ENCODE measurements at regions not wholly inside any gene's neighbourhood (a gene's known extent, or its start where the extent isn't known, plus 50 kb on each side); places are given as distances from the start of the nearest gene placed in this dataset.

- Histone ChIP-seq H2AFZ (ENCODE audit: low read length) (no peak overlapping the region), H4K20me1 (ENCODE audit: insufficient read depth, low read length) (no peaks in the 10 kb centered on the region), H3K27ac (ENCODE audit: extremely low read length, insufficient read depth, low read length) (no peak overlapping the region), H3K9me3 (ENCODE audit: low read length) (no peaks in the 10 kb centered on the region), H3K4me2 (ENCODE audit: low read depth, low read length) (no peak overlapping the region), H3K4me3 (replicated peaks in 1 of 3; ENCODE audit: insufficient read depth in 1 of 3, low read depth in 2 of 3, low read length in 3 of 3) (no peak overlapping the region), H3K79me2 (ENCODE audit: insufficient read depth, low read length) (no peaks in the 10 kb centered on the region), H3K4me1 (ENCODE audit: insufficient read depth, low read length) (no peaks in the 10 kb centered on the region), H3K36me3 (replicated peaks in 1 of 2; ENCODE audit: control insufficient read depth in 1 of 2, insufficient read depth in 2 of 2, low read length in 2 of 2) (no peaks in the 10 kb centered on the region), H3K27me3 (ENCODE audit: control insufficient read depth in 1 of 2, insufficient read depth in 2 of 2, low read length in 2 of 2) (0 out of 5 replicates have a peak, but pooled peaks cover 0 to 3% of the 10 kb centered on the region in 2 experiments), H3K9ac (ENCODE audit: insufficient read depth, low read depth, low read length) (no peak overlapping the region)
- DNase-seq (ENCODE audit: low spot score) (no peak), FAIRE-seq (no peak), ATAC-seq (no peak; the same call in 2 of the 3 replicates)
- intact Hi-C loops (cut with micrococcal nuclease; ENCODE audit: unreplicated experiment), result no loop called here
- TF ChIP-seq ONECUT2 (CRISPR knock-in tag; IDR thresholded peaks at IDR 0.05) (no peak), TEAD3 (CRISPR knock-in tag; optimal IDR thresholded peaks at IDR 0.05; ENCODE audit: borderline replicate concordance) (no peak), ZNF740 (CRISPR knock-in tag; IDR thresholded peaks at IDR 0.05) (no peak), CEBPB (IDR thresholded peaks at IDR 0.05; ENCODE audit: borderline replicate concordance, low read depth, low read length) (peak; percentile 69)
- ChIA-PET CTCF (ENCODE audit: low intra/inter-chr PET ratio, low total read pairs) (no interaction called here), POLR2A (no interaction called here)
- in situ Hi-C loops (cut with HindIII; ENCODE audit: extremely low pct_ligation_motif_present, low pct_unique_long_range_greater_than_20kb), result no loop called here
- BruUV-seq (replicated peaks), result no TSS peak
- 0% methylated on average over 4 of the region's 4 CpGs for WGBS (ENCODE audit: low lambda C conversion rate)
These were observed 101.5 kb downstream of the JCAD start for GRCh38 chr10:29957907-29958331.

GRCh38 chr10:29957236-29957635 lies 102.2 kb downstream of the JCAD start:
- no peak for ATAC-seq

More at GRCh38 chr10:29957236-29957635, 102.2 kb downstream of the JCAD start:
- Histone ChIP-seq H3K4me2 (ENCODE audit: low read depth, low read length) (no peak overlapping the region), H3K4me1 (ENCODE audit: insufficient read depth, low read length) (no peaks in the 10 kb centered on the region), H3K36me3 (replicated peaks in 1 of 2; ENCODE audit: control insufficient read depth in 1 of 2, insufficient read depth in 2 of 2, low read length in 2 of 2) (no peaks in the 10 kb centered on the region), H2AFZ (ENCODE audit: low read length) (no peak overlapping the region), H3K4me3 (replicated peaks in 1 of 3; ENCODE audit: insufficient read depth in 1 of 3, low read depth in 2 of 3, low read length in 3 of 3) (no peak overlapping the region), H3K9me3 (ENCODE audit: low read length) (no peaks in the 10 kb centered on the region), H4K20me1 (ENCODE audit: insufficient read depth, low read length) (no peaks in the 10 kb centered on the region), H3K9ac (ENCODE audit: insufficient read depth, low read depth, low read length) (no peak overlapping the region), H3K79me2 (ENCODE audit: insufficient read depth, low read length) (no peaks in the 10 kb centered on the region), H3K27me3 (ENCODE audit: control insufficient read depth in 1 of 2, insufficient read depth in 2 of 2, low read length in 2 of 2) (0 out of 5 replicates have a peak, but pooled peaks cover 0 to 3% of the 10 kb centered on the region in 2 experiments), H3K27ac (ENCODE audit: extremely low read length, insufficient read depth, low read length) (no peak overlapping the region)
- WGBS (ENCODE audit: low lambda C conversion rate), result 58% methylated on average over 4 of the region's 4 CpGs
- in situ Hi-C loops (cut with HindIII; ENCODE audit: extremely low pct_ligation_motif_present, low pct_unique_long_range_greater_than_20kb), result no loop called here
- ChIA-PET POLR2A (no interaction called here), CTCF (ENCODE audit: low intra/inter-chr PET ratio, low total read pairs) (no interaction called here)
- DNase-seq (ENCODE audit: low spot score), result no peak
- TF ChIP-seq ZFP1 (CRISPR knock-in tag; IDR thresholded peaks at IDR 0.05) (no peak), ZNF615 (CRISPR knock-in tag; IDR thresholded peaks at IDR 0.05; ENCODE audit: borderline replicate concordance) (no peak), KLF6 (CRISPR knock-in tag; IDR thresholded peaks at IDR 0.05) (no peak), ZFP36 (IDR thresholded peaks at IDR 0.05; ENCODE audit: borderline replicate concordance, low read depth, low read length, partially characterized antibody) (no peak), ZNF251 (CRISPR knock-in tag; IDR thresholded peaks at IDR 0.05) (no peak), ZNF142 (CRISPR knock-in tag; IDR thresholded peaks at IDR 0.05) (no peak)
- FAIRE-seq, result no peak
- intact Hi-C loops (cut with micrococcal nuclease; ENCODE audit: unreplicated experiment), result no loop called here
- no TSS peak for BruUV-seq (replicated peaks)
